ENCODE measurements at regions not wholly inside any gene's neighbourhood (a gene's known extent, or its start where the extent isn't known, plus 50 kb on each side); places are given as distances from the start of the nearest gene placed in this dataset.

DNA sequence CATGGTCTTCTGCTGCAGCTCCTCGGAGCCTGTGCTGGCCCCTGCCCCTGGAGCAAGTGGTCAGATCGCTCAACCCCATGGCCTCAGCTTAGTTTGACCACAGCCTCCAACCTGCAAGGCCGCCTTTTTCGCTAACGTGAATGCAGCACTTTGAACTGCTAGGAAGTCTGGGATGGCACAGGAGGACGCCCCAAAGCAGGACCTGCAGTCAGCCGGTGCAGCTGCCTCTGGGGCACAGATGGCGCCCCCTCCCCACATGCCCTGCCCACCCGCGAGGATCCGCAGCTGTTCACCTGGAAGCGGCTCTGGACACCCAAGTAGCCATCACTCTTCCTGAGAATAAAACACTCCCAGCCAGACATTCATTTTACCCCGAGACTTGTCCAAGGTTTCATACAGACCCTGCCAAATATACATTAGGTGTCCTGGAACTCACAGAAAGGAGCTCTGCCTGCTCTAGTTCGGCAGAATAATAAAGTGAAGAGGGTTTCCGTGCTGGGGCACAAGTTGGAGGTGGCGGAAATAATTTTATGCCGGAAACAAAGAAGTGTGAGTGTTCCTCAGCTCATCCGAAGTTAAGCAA is 510.1 kb downstream of the EIPR1 start:
- DNase-seq = no peak

DNA sequence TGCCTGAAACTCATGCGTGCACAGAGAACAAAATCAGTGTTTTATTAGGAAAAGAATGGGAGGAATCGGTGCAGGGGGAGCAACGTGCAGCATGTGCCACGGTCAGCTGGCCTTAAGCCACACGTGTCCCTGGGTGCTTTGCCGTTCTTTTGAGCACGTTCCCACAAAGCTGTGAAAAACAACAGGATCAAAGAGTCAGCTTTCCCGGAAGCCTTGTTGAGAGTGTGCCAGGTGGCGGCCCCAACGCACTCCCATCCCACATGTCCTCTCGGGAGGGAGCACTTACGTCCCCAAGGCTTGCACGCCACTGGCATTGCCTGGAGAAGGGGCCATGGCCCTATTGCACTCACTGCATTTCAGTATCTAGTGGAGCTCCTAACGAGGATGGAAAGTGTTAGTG is 511.2 kb downstream of the EIPR1 start:
- no peak overlapping the region for H3K27ac ChIP-seq
- no peak for DNase-seq
- H3K4me3 ChIP-seq = no peak overlapping the region
- H3K36me3 ChIP-seq (replicated peaks in 1 of 2) = no peaks in the 10 kb centered on the region
- 75 to 80% (median 78%) methylated on average over 14 of the region's 14 CpGs for WGBS, 4 donors
- no peaks in the 10 kb centered on the region for H3K4me1 ChIP-seq (replicated peaks in 1 of 2)
- no peaks in the 10 kb centered on the region for H3K9me3 ChIP-seq (replicated peaks in 1 of 3)
- no peak for TF ChIP-seq POLR2A (IDR thresholded peaks at IDR 0.05)
- TF ChIP-seq, protein P1, sequence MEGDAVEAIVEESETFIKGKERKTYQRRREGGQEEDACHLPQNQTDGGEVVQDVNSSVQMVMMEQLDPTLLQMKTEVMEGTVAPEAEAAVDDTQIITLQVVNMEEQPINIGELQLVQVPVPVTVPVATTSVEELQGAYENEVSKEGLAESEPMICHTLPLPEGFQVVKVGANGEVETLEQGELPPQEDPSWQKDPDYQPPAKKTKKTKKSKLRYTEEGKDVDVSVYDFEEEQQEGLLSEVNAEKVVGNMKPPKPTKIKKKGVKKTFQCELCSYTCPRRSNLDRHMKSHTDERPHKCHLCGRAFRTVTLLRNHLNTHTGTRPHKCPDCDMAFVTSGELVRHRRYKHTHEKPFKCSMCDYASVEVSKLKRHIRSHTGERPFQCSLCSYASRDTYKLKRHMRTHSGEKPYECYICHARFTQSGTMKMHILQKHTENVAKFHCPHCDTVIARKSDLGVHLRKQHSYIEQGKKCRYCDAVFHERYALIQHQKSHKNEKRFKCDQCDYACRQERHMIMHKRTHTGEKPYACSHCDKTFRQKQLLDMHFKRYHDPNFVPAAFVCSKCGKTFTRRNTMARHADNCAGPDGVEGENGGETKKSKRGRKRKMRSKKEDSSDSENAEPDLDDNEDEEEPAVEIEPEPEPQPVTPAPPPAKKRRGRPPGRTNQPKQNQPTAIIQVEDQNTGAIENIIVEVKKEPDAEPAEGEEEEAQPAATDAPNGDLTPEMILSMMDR (IDR thresholded peaks at IDR 0.05) = no peak
- intact Hi-C loops (cut with DNase I) = no loop called here
- no peaks in the 10 kb centered on the region for H3K27me3 ChIP-seq

More for the DNA sequence above, 510.1 kb downstream of the EIPR1 start:
- no peak overlapping the region for H3K4me3 ChIP-seq
- no peaks in the 10 kb centered on the region for H3K9me3 ChIP-seq (replicated peaks in 1 of 3)
- H3K4me1 ChIP-seq (replicated peaks in 1 of 2) = no peaks in the 10 kb centered on the region
- no peaks in the 10 kb centered on the region for H3K27me3 ChIP-seq
- intact Hi-C loops (cut with DNase I) = no loop called here
- TF ChIP-seq POLR2A (IDR thresholded peaks at IDR 0.05) = no peak
- TF ChIP-seq, protein P1 (IDR thresholded peaks at IDR 0.05) = no peak
- WGBS, 4 donors = 63 to 73% (median 71%) methylated on average over 8 to 18 of the region's 18 CpGs
- no peaks in the 10 kb centered on the region for H3K36me3 ChIP-seq (replicated peaks in 1 of 2)
- no peak overlapping the region for H3K27ac ChIP-seq

DNA sequence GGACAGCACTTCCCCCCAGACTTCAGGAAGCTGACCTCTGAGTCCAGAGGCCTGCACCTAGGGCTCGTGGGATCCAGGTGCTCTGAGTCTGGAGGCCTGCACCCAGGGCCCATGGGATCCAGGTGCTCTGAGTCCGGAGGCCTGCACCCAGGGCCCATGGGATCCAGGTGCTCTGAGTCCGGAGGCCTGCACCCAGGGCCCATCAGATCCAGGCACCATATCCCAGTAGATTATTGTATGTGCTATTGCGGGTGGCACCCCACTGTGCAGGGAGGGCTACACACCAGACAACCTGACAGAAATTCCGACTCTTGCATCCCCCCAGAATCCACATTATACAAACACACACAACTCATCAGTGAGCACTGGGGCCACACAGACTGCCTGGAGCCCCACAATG is 515.2 kb downstream of the EIPR1 start:
- 70 to 100% (median 79%) methylated on average over 2 to 5 of the region's 5 CpGs for WGBS, 4 donors
- Histone ChIP-seq H3K9me3 (replicated peaks in 1 of 3) (no peaks in the 10 kb centered on the region), H3K36me3 (replicated peaks in 1 of 2) (no peaks in the 10 kb centered on the region), H3K4me3 (no peak overlapping the region), H3K27me3 (no peaks in the 10 kb centered on the region), H3K27ac (no peak overlapping the region), H3K4me1 (replicated peaks in 1 of 2) (no peaks in the 10 kb centered on the region)
- TF ChIP-seq POLR2A (IDR thresholded peaks at IDR 0.05) = no peak
- no peak for DNase-seq
- intact Hi-C loops (cut with DNase I) = no loop called here

DNA sequence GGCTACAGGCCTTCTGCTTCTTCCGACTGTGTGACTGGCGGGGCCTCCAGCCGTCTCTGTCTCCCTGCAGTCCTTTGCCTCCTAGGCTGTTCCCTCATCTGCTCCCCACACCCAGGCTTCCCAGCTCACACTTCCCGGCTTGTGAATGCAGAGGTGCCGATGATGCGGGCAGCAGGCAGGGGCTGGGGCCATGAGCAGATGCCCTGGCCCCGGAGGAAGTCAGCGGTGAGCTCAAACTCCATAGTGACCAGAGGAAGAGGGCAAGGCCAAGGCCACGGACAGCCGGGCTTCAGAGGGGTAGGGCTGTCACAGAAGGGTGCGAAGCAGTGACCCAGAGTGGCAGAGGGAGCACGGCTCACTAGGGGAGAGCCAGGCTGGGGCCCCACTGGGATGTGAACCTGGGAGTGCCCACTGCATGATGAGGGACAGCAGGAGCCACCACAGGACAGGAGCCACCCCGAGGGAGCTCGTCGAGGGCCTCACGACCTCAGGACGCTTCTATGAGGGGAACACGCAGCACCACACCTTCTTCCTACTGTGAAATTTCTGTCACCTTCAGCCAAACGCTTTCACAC is 515.9 kb downstream of the EIPR1 start:
- TF ChIP-seq, protein P1 (IDR thresholded peaks at IDR 0.05) = no peak
- no peak for TF ChIP-seq POLR2A (IDR thresholded peaks at IDR 0.05)
- no peaks in the 10 kb centered on the region for H3K4me1 ChIP-seq (replicated peaks in 1 of 2)
- WGBS, 4 donors = 87 to 90% (median 88%) methylated on average over 12 to 19 of the region's 19 CpGs
- no peaks in the 10 kb centered on the region for H3K9me3 ChIP-seq (replicated peaks in 1 of 3)
- H3K4me3 ChIP-seq = no peak overlapping the region
- no peaks in the 10 kb centered on the region for H3K36me3 ChIP-seq (replicated peaks in 1 of 2)
- DNase-seq = no peak
- no peaks in the 10 kb centered on the region for H3K27me3 ChIP-seq
- no peak overlapping the region for H3K27ac ChIP-seq
- intact Hi-C loops (cut with DNase I) = no loop called here
